ENCODE measurements at regions not wholly inside any gene's neighbourhood (a gene's known extent, or its start where the extent isn't known, plus 50 kb on each side); places are given as distances from the start of the nearest gene placed in this dataset.

DNA sequence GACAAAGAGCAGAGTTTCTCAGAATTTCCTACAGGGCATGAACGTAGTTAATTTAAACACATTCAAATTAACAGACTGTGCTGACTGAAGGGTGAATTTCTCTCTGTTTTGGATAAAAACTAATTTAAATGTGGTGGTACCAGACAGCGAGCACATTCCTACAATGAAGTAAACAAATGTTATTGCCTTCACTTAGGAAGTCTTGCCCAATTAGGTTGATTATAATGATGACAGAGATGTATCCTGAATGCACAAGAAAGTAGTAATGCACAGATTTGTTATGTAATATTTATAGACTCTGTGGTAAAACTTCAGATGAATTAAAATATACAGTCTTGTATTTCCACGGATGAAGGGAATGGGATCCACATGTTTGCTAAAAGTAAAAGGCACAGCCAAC is 507.2 kb downstream of the EPHA4 start:
- TF ChIP-seq EZH2 (IDR thresholded peaks at IDR 0.05; ENCODE audit: borderline replicate concordance, low read length): no peak
- TF ChIP-seq, protein P1, sequence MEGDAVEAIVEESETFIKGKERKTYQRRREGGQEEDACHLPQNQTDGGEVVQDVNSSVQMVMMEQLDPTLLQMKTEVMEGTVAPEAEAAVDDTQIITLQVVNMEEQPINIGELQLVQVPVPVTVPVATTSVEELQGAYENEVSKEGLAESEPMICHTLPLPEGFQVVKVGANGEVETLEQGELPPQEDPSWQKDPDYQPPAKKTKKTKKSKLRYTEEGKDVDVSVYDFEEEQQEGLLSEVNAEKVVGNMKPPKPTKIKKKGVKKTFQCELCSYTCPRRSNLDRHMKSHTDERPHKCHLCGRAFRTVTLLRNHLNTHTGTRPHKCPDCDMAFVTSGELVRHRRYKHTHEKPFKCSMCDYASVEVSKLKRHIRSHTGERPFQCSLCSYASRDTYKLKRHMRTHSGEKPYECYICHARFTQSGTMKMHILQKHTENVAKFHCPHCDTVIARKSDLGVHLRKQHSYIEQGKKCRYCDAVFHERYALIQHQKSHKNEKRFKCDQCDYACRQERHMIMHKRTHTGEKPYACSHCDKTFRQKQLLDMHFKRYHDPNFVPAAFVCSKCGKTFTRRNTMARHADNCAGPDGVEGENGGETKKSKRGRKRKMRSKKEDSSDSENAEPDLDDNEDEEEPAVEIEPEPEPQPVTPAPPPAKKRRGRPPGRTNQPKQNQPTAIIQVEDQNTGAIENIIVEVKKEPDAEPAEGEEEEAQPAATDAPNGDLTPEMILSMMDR (IDR thresholded peaks at IDR 0.05; ENCODE audit: low read length): no peak

Measured in OCI-LY1 (cell line).